Vagina (tissue), 2 donors: ENCODE measurements at regions not wholly inside any gene's neighbourhood (a gene's known extent, or its start where the extent isn't known, plus 50 kb on each side); places are given as distances from the start of the nearest gene placed in this dataset.
"Not testable (repeated sequence)": the region's sequence is repeated elsewhere in the genome, so short reads cannot be mapped to it uniquely, and the experiment has no call there.

ENCODE experiments used
- DNase-seq, 2 donors: peaks; one replicate each; pipeline ENCODE4 v3.0.0-alpha.2; 2017; ENCODE audit errors: extremely low spot score in 2 of 2
- H3K27ac ChIP-seq: fragments of 200-600 bp; sonication (generic); one replicate; pipeline ENCODE4 v1.5.1; 2019
- H3K27me3 ChIP-seq: fragments of 200-600 bp; sonication (generic); one replicate; pipeline ENCODE4 v1.5.1; 2019
- H3K36me3 ChIP-seq, 2 donors: fragments of 200-600 bp; sonication (generic); one replicate each; pipeline ENCODE4 v1.5.1; 2017 to 2019
- H3K4me1 ChIP-seq: fragments of 200-600 bp; sonication (generic); one replicate; pipeline ENCODE4 v1.5.1; 2019
- H3K4me3 ChIP-seq, 2 donors: fragments of 200-600 bp; sonication (generic); 1 replicate in 1 of 2; 2 replicates in 1 of 2; pipeline ENCODE4 v1.5.1; 2016 to 2019
- H3K9me3 ChIP-seq: fragments of 200-600 bp; sonication (generic); one replicate; pipeline ENCODE4 v1.5.1; 2019
- POLR2A ChIP-seq, 2 donors: fragments of 450-650 bp; IDR thresholded peaks; one replicate each; pipeline ENCODE4 v1.6.1; 2017; ENCODE audit warnings: antibody characterized with exemption in 2 of 2, mild to moderate bottlenecking in 2 of 2, moderate library complexity in 2 of 2
- POLR2AphosphoS5 ChIP-seq, 2 donors: sonication (generic); formaldehyde crosslinking; IDR thresholded peaks; one replicate each; pipeline ENCODE4 v1.9.0; 2017; ENCODE audit warnings: antibody characterized with exemption in 2 of 2, mild to moderate bottlenecking in 2 of 2, low read depth in 1 of 2; ENCODE audit not compliant: insufficient read depth in 1 of 2
- intact Hi-C: fragments of 100-400 bp; cut with DNase I; formaldehyde crosslinking; loops from one replicate; pipeline ENCODE4 v1.15.1; 2023
- TF ChIP-seq, protein P1 (sequence below), 3 experiments: fragments of 450-650 bp in 2 of 3; fragments of 200-600 bp in 1 of 3; sonication (generic) in 1 of 3; IDR thresholded peaks; one replicate each; pipeline ENCODE4 v1.5.1; 2017 to 2019; ENCODE audit warnings: antibody characterized with exemption in 3 of 3, mild to moderate bottlenecking in 2 of 3, moderate library complexity in 2 of 3

DNA sequence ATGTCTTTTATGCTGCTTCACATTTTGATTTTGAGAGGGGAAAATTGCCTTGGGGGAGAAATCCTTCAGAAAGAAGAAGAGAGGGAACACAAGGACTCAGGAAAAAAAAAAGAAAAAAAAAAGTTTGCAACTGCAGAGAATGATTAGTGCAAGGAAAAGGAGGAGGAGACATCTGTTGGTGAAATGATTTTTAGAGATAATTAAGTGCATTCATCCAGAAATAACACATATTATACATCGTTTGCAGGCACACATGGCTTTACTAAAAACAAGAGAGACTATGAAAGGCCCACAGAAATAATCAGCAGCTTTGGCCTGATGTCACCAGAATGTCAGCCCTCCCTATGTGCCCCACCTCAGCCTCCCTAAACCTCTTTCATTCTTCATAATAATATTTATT, 1058.2 kb downstream of the PCDH9 start:
- no peak for TF ChIP-seq POLR2A (IDR thresholded peaks at IDR 0.05)
- H3K36me3 ChIP-seq, result no peaks in the 10 kb centered on the region
- no peak overlapping the region for H3K27ac ChIP-seq
- no peaks in the 10 kb centered on the region for H3K9me3 ChIP-seq
- intact Hi-C loops, result no loop called here
- no peaks in the 10 kb centered on the region for H3K27me3 ChIP-seq
- no peaks in the 10 kb centered on the region for H3K4me1 ChIP-seq
- no peak overlapping the region for H3K4me3 ChIP-seq
- no peak for DNase-seq

GRCh38 chr13:66162470-66162869, 1067.7 kb downstream of the PCDH9 start:
- Histone ChIP-seq H3K27ac (no peak overlapping the region), H3K27me3 (no peaks in the 10 kb centered on the region), H3K36me3 (no peaks in the 10 kb centered on the region), H3K4me1 (no peaks in the 10 kb centered on the region), H3K9me3 (no peaks in the 10 kb centered on the region), H3K4me3 (no peak overlapping the region)
- no peak for TF ChIP-seq POLR2A (IDR thresholded peaks at IDR 0.05)
- TF ChIP-seq, protein P1, sequence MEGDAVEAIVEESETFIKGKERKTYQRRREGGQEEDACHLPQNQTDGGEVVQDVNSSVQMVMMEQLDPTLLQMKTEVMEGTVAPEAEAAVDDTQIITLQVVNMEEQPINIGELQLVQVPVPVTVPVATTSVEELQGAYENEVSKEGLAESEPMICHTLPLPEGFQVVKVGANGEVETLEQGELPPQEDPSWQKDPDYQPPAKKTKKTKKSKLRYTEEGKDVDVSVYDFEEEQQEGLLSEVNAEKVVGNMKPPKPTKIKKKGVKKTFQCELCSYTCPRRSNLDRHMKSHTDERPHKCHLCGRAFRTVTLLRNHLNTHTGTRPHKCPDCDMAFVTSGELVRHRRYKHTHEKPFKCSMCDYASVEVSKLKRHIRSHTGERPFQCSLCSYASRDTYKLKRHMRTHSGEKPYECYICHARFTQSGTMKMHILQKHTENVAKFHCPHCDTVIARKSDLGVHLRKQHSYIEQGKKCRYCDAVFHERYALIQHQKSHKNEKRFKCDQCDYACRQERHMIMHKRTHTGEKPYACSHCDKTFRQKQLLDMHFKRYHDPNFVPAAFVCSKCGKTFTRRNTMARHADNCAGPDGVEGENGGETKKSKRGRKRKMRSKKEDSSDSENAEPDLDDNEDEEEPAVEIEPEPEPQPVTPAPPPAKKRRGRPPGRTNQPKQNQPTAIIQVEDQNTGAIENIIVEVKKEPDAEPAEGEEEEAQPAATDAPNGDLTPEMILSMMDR (IDR thresholded peaks at IDR 0.05), result no peak
- TF ChIP-seq POLR2AphosphoS5 (IDR thresholded peaks at IDR 0.05; ENCODE audit: insufficient read depth in 1 of 2, low read depth in 1 of 2), result no peak
- intact Hi-C loops, result no loop called here
- no peak for DNase-seq

- no peaks in the 10 kb centered on the region for H3K36me3 ChIP-seq
- intact Hi-C loops, result no loop called here
- H3K27me3 ChIP-seq, result no peaks in the 10 kb centered on the region
- no peak for TF ChIP-seq POLR2A (IDR thresholded peaks at IDR 0.05)
- no peak for TF ChIP-seq POLR2AphosphoS5 (IDR thresholded peaks at IDR 0.05; ENCODE audit: insufficient read depth in 1 of 2, low read depth in 1 of 2)
- H3K27ac ChIP-seq, result no peak overlapping the region
- H3K4me1 ChIP-seq, result no peaks in the 10 kb centered on the region
- H3K9me3 ChIP-seq, result no peaks in the 10 kb centered on the region
- no peak overlapping the region for H3K4me3 ChIP-seq
- no peak for DNase-seq
These were observed 1070.6 kb downstream of the PCDH9 start for GRCh38 chr13:66159511-66159910.

DNA sequence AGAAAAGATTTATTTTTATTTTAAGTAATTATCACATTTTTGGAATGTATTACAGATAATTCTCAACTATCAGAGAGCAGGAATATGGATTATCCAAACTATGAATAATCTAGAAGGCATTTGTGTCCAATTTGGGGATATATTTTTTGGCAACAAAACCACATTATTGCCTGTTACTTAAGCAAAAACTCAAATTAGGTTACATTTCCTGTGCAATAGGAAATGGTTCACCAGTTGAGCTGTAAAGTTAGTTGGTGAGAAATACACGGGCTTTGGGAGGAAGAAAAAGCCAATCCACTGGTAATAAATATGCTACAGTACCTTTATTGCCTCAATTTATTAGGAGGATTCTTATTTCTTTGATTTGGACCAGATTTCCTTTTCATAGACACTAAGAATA, 1075.2 kb downstream of the PCDH9 start:
- no peak for DNase-seq
- intact Hi-C loops, result no loop called here
- H3K36me3 ChIP-seq, result no peaks in the 10 kb centered on the region
- TF ChIP-seq POLR2A (IDR thresholded peaks at IDR 0.05) (no peak), POLR2AphosphoS5 (IDR thresholded peaks at IDR 0.05; ENCODE audit: insufficient read depth in 1 of 2, low read depth in 1 of 2) (no peak)
- TF ChIP-seq, protein P1 (IDR thresholded peaks at IDR 0.05), result no peak
- no peaks in the 10 kb centered on the region for H3K4me1 ChIP-seq
- H3K27me3 ChIP-seq, result no peaks in the 10 kb centered on the region
- no peaks in the 10 kb centered on the region for H3K9me3 ChIP-seq
- no peak overlapping the region for H3K27ac ChIP-seq
- no peak overlapping the region for H3K4me3 ChIP-seq

- no peaks in the 10 kb centered on the region for H3K9me3 ChIP-seq
- intact Hi-C loops, result no loop called here
- no peak for DNase-seq
- no peak overlapping the region for H3K27ac ChIP-seq
- no peak overlapping the region for H3K4me3 ChIP-seq
- TF ChIP-seq POLR2AphosphoS5 (IDR thresholded peaks at IDR 0.05; ENCODE audit: insufficient read depth in 1 of 2, low read depth in 1 of 2) (no peak), POLR2A (IDR thresholded peaks at IDR 0.05) (no peak)
- H3K27me3 ChIP-seq, result no peaks in the 10 kb centered on the region
- H3K4me1 ChIP-seq, result no peaks in the 10 kb centered on the region
- no peaks in the 10 kb centered on the region for H3K36me3 ChIP-seq
These were observed 1075.8 kb downstream of the PCDH9 start for GRCh38 chr13:66154354-66154753.

DNA sequence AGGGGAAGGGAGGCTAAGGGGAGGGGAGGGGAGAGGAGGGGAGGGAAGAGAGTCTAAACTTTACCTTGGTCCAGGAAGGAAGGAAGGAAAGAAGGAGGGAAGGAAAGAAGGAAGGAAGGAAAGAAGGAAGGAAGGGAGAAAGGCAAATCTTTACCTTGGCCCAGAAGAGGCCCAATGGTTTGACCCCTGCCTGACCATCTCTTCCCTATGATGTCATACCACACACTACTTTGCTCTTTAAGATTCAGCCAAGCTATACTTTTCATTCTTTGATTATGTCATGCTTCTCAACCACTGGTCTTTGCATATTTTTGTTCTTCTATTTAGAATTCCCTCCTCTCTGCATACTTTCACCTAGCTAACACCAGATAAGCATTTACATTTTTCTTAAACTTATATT, 1077.5 kb downstream of the PCDH9 start:
- no peak for TF ChIP-seq POLR2A (IDR thresholded peaks at IDR 0.05)
- TF ChIP-seq, protein P1 (IDR thresholded peaks at IDR 0.05), result no peak
- no peak for TF ChIP-seq POLR2AphosphoS5 (IDR thresholded peaks at IDR 0.05; ENCODE audit: insufficient read depth in 1 of 2, low read depth in 1 of 2)
- no peaks in the 10 kb centered on the region for H3K27me3 ChIP-seq
- no peaks in the 10 kb centered on the region for H3K4me1 ChIP-seq
- H3K9me3 ChIP-seq, result no peaks in the 10 kb centered on the region
- no peaks in the 10 kb centered on the region for H3K36me3 ChIP-seq
- no peak for DNase-seq
- no peak overlapping the region for H3K4me3 ChIP-seq
- H3K27ac ChIP-seq, result no peak overlapping the region
- intact Hi-C loops, result no loop called here

DNA sequence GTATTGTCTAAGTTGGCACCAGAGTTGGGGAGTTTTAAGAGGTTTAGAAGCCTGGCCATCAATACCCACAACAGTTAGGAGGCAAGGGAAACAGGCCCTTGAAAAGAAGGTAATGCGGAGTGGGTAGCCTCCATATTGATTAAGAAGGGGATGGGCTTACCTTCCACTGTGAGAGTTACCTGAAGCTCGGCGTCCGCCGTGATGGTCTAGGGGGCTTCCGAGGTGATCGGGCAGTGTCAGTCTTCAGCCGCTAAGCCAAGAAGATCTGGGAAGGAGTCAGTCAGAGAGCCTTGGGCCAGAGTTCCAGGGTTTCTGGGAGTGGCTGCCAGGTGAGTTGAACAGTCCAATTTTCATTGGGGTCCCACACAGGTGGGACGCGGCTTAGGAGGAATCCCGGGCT, 1085.8 kb downstream of the PCDH9 start:
- H3K4me3 ChIP-seq, H3K27ac ChIP-seq, H3K4me1 ChIP-seq, H3K9me3 ChIP-seq, H3K27me3 ChIP-seq, DNase-seq, H3K36me3 ChIP-seq, intact Hi-C loops: not testable (repeated sequence)
